ENCODE measurements at regions not wholly inside any gene's neighbourhood (a gene's known extent, or its start where the extent isn't known, plus 50 kb on each side); places are given as distances from the start of the nearest gene placed in this dataset.

- TF ChIP-seq REST (IDR thresholded peaks at IDR 0.05; ENCODE audit: insufficient read depth in 1 of 2, low read depth in 2 of 2, low read length in 2 of 2) (no peak), POLR2AphosphoS5 (IDR thresholded peaks at IDR 0.05; ENCODE audit: low read depth, low read length) (no peak), TAF1 (IDR thresholded peaks at IDR 0.05; ENCODE audit: borderline replicate concordance, insufficient read depth, low read length) (no peak), SIN3A (IDR thresholded peaks at IDR 0.05; ENCODE audit: borderline replicate concordance, insufficient read depth, low read length) (no peak)
Observed at GRCh38 chr10:113290137-113290536, 262.7 kb upstream of the HABP2 start.

Data from PFSK-1 (cell line).